NCI-H510A treated with DMSO at 0.1 percent for 48 hours (cell line): ENCODE measurements at regions not wholly inside any gene's neighbourhood (a gene's known extent, or its start where the extent isn't known, plus 50 kb on each side); places are given as distances from the start of the nearest gene placed in this dataset.

ENCODE experiments used
- DNase-seq: peaks from one replicate; lab custom pipeline; 2025; lab: John Stamatoyannopoulos, UW

DNA sequence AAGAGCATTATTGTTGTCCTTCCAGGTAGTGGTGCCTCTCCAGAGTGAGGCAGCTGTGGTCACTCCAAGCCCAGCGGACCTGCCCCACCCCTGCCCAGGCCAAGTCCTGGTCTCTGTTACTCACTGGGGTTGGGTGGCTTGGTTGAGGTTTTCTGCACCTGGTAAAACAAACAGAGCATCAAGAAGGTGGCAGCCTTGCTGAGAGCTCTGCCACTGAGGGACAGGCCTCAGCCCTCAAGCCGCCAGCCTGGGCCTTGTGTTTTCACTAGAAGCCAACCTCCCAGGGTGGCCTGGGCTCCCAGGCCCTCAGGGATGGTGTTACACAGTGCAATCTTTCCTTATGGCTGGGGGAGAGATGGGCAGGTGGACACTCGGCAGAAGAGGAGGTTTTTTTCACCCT lies 182.7 kb downstream of the BCOR start:
- DNase-seq: no peak

DNA sequence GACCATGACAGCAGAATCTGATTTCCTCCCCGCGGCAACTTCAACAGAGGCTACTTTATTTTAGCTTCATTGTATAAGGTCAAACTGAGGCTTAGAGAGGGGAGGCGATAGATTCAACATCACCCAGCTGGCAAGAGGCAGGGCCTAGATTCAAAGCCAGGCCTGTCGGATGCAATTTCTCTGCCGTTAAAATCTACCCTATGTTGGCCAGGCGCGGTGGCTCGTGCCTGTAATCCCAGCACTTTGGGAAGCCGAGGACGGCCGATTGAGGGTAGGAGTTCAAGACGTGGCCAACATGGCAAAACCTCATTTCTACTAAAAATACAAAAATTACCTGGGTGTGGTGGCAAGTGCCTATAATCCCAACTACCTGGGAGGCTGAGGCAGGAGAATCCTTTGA lies 182.2 kb downstream of the BCOR start:
- no peak for DNase-seq

DNA sequence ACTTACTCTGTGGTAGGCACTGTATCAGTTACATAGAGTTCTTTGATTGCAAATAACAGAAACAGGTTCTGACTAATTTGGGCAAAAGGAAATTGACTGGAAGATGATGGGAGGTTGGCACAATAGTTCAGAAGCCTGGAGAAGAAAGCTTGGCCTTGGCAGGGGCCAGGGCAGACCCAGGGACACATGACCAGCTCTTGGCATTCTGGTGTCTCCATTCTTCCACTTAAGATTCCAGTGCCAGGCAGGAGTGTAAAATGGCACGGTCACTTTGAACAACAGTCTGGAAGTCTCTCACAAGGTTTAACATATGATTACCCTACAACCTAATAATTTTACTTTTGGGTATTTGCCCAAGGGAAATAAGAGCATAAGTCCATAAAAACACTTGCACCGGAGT lies 175.9 kb downstream of the BCOR start:
- no peak for DNase-seq

DNA sequence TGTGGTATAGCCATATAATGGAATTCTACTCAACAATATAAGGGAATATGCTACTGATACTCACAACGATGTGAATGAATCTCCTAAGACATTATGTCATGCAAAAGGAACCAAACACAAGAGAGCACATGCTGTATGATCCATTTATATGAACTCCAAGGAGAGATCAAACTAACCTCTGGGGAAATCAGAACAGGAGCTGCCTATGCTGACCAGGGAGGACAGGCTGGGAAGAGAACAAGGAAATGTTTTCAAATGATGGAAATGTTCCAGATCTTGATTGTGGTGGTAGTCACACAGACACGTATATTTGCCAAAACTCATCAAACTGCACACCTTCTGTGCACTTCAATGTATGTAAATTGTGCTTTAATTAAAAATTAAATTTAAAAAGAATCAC lies 175.3 kb downstream of the BCOR start:
- no peak for DNase-seq

DNA sequence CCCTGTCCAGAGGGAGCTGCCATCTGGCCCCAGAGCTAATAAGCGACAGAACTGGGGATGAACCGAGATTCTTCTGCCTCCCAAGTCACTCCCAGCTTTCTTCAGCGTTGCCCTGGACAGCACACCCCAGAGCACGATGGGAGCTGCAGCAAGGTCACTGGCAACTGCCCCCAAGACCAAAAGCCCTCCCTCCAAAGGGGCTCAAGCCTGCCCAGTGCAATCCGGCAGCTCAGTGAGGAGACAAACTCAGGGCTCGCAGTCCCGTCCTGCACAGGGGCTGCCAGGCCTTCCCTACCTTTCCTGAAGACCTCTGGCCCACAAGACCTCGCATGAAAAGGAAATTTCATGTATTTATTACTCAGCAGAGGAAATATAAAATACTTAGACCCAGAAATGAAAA lies 174.8 kb downstream of the BCOR start:
- no peak for DNase-seq

DNA sequence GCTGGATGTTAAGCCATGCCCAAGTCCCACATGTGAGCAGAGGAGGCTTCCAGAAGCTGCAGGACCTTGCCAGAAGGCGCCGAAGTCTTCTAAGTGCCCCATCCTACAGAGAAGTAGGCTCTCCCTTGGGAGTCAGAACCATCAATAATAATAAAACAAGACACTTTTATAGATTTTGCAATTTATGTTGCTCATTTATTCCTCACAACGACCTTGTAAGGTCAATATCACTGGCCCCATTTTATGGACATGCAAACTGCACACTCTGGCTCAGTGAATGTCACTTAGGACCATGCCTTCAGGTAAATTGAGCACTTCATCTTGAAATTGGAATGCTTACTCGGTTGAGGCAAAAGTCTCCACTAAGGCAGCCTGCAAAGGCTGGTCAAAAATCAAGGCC lies 170.4 kb downstream of the BCOR start:
- DNase-seq: no peak

DNA sequence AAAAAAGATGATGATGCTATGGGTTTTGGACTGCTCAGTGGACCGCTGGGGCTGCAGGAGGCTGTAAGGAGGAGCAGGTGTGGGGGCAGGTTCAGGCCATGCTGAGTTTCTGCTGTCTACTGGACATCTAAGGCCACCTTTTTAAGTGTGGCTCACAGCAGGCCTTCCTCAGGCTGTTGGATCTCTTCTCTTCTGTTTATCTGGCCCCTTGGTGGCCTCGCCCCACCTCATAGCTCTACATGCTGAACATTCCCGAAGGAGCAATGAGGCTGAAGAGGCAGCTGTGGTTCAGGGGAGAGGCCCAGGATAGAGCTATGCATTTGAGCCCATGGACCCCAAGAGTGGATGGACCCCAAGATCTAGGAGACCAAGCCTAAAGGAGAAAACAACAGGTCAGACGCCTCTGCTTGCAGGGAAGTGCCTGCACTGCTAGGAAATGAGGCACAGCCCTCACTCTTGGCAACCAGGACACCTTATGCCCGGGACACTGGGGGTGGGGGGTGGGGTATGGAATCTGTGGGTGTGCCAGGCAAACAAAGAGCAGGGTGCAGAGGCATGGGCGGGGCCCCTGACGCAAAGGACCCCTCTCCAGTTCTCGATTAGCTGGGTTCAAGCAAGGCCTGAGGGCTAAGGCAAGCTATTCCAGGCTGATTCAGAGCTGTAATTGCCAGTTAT lies 168.9 kb downstream of the BCOR start:
- no peak for DNase-seq

DNA sequence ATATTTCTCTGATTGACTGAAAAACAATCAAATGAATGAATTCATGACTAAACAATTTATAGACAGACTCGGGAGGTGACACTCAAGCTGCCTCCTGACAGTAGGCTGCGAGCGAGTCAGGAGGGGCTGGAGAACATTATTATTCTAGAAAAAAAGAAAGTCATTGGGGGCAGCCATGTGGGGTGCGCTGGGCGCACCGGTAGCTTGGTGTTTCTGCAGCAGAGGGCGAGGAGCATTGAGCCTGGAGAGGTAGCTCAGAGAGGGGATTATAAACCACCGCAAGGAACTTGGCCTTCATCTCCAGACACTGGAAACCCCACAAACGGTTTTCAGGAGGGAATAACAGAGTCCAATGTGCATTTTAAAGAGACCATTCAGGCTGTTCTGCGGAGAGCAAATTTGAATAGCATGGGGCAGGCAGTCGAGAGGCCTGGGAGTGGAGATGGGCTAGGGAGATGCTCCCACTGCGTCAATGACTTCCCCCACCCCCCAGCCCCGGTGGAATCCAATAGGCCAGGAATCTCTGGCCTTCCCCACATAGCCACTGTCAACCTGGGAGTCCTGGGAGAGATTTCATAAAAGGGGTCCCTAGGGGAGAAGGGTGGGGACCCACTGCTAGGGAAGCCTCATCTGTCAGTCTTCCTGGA lies 168.3 kb downstream of the BCOR start:
- no peak for DNase-seq

DNA sequence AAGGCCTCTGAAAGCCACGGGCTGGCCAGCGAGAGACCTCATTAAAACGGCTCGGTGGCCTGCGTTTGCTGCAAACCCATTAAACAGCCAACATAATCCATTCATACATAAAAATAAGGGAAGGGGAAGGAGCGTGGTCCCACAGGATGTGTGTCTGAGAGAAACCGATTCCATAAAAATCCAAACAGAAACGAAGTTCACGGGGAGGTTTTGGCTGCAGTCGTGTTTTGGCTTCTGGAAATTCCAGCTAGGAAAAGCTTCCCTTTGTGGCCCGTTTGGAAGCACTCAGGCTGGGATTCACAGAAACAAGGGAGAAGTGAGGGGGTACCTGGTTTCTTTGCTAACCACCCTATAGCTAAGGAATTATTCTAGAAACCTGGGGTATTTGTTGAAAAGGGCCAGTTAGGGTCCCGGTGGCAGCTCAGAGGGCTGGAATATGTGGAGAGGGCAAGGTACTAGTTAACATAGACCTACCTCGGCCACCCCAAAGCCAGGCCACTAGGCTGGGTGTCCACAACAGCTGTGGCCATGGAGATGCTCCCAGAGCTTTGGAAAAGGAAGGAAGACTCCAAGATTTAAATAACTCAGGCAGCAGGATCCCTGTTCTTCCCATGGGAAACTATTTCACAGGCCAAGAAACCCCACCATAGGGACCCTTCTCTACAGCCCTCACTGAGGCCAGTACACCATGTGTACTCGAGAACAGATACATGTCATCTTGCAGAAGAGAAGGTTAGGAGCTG lies 166.8 kb downstream of the BCOR start:
- DNase-seq: no peak

DNA sequence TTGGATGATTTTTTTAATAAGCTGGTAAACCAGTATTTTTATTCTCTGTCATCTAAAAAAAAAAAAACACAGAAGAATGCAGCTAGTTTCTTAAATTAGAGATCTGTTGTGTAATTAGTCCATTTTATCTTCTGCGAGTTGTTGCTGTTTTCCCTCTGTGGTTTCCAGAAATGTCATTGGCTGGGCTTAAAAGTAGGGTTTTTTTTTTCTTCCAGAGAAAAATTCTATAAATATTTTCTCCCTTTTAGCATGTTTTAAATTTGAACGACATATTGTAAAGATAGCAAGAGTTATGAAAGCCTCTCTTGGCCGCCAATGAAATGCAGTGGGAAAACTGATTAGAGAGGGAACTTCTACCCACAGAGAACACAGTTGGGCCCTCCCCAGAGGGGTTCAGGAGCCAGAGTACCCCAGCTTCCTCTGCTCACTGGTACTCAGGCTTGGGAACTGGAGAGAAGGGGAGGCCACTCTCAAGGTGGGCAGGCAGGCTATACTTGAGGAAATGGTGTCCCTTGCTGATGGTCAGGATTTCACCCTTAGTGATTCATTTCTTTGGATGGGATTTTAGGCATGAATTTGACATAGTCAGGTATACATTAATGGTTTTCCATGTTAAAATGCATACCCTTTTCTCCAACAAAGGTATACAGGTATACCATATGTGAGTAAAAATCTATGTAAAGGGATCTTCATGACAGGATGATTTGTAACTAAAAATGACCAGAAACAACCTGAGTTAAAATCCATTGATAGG lies 166.1 kb downstream of the BCOR start:
- no peak for DNase-seq

DNA sequence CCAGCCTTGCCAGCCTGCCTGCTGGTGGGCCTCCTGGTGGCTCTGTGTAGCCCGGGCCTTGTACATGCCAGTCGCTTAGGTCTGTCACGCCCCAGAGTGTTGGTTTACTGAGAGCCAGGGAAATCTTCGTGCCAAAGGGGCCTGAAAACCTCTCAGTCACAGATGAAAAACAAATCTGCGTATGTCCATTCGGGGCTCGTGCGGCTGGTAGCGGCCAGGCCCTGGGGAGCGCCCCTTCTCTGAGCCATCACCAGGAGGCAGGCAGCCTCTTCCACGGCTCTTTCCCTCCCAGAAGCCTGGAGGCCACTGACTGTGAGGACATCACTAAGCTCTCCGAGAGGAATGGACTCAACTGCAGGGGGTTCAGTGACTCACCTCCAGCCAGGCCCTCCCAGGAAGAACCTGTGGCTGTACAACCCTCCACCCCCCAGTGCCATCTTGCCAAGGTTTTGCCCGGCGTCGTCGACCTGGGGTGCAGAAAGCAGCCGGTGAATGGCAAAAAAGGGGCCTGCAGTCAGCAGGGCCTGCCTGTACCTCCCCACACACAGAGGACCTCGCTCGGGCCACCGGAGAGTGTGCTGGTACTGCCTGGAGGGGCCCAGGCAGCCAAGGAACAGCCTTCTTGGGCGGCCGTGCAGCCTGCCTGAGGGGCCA lies 162.2 kb downstream of the BCOR start:
- DNase-seq: no peak

DNA sequence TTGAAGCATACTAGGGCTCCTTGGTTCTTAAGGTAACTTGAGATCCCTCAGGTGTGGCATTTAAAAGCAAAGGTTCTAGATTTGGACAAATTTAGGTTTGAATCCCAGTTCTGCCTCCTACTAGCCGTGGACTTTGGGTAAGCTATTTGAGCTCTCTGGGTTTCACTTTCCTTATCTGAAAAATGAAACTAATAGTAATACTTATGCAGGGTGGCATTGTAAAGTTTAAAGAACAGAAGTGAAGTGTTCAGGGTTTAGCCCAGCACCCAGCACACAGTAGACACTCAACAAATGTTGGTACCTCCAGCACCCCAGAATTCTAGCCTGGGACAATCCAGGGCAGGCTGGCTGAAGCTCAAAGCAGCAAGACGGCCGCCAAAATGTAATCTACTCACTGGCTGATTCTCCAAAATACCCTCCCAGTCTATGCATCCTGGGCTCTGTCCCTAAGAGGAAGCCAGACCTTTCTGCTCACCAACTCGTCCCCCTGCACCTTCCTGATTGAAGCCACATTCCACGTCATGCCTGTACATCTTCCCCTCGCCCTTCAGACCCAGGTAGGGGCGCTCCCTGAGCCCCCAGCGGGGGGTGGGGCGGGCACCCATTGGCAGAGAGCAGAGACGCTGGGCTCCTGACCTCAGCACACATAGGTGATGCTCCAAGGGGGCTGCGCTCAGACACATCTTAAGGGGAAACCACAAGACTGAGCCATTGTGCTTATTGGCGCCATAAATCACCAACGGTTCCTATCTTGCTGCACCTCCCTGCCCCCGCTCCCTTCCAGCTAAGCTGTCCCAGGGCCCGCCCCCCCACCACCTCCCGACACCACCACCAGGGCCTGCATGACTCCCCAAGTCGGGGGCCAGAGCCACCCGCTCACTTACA lies 160.6 kb downstream of the BCOR start:
- DNase-seq: no peak

DNA sequence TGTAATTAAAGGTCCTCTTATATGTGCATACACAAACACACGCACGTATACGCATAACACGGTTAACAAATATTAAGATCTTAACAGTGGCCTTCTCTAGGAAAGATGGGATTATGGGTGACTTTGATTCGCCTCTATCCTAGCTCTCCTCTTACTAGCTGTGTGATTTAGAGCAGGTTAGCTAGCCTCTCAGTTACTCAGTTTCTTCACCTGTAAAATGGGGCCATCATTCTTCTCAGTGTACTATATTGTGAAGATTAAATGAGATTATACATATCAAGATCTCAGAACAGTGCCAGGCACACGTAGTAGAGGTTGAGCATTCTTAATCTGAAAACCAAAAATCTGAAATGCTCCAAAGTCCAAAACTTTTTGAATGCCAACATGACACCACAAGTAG lies 159.3 kb downstream of the BCOR start:
- no peak for DNase-seq

DNA sequence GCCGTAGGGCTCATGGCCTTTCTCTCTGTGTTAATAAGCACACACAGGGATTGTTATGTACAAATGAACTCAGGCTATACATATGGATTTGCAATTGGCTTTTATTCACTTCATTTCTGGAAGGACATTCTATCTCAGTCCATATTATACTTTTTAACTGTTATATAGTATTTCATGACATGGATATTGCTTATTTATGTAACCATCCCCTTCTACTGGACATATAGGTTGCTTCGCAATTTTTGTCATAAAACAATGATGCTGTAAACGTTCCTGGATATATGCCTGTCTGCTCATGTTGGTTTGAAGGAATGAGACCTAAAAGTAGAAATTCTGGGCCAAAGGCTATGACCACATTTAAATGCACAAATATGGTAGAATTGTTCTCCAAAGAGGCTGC lies 158.1 kb downstream of the BCOR start:
- DNase-seq: no peak

DNA sequence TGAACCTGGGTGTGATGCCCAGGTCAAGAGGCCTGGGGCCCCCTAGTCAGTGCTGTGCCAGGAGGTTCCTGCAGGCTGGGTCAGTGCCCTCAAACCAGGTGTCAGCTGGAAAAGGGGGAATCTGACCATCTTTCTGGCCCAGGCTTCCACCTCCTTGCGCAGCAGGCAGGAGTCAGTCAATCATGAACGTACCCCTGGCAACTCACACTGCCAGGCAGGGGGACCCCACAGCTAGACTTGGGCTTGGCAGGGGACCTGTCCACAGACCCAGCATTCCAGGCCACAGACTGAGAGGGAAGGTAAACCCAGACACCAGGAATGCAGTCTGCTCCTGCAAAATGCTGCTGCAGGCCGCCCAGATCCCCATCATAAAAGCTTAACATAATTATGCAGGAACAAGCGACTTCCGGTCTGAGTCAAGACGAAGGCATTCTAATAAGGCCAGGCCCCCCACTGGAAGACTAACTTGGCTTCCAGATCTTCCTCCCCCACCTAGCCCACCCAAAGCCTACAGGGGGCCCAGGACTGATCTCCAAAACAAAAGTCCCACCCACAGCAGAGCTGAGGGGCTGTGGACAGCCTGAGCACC lies 156.3 kb downstream of the BCOR start:
- DNase-seq: no peak

DNA sequence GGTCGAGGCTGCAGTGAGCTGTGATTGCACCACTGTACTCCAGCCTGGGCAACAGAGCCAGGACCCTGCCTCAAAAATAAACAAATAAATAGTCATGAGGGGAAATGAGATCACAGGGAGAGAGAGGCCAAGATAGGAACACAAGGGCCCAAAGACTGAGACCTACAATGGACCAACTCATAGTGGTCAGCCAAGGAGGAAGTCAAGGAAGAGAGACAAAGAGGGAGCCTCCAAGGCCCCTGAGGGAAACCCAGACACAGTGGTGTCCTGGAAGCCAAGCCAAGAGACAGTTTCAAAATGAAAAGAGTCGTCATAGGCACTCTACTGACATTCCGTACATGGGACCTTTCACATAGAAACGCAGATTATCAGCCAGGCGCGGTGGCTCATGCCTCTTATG lies 153.3 kb downstream of the BCOR start:
- no peak for DNase-seq

DNA sequence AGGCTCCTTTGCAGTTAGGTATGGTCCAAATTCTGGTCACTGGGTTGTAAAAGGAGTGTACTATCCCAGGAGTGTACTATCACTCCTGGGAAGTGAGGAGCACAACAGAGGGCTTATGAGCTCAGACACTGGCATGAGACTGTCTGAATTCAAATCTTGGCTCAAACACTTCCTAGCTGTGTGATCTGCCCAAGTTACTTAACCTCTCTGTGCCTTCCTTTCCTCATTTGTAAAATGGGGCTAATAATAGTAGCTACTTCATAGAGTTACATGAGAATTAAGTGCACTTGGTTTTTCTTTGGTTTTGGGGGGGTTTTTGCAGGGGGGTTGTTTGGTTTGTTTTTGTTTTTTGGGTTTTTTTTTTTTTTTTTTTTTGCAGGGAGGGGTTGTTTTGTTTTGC lies 152.0 kb downstream of the BCOR start:
- DNase-seq: no peak

DNA sequence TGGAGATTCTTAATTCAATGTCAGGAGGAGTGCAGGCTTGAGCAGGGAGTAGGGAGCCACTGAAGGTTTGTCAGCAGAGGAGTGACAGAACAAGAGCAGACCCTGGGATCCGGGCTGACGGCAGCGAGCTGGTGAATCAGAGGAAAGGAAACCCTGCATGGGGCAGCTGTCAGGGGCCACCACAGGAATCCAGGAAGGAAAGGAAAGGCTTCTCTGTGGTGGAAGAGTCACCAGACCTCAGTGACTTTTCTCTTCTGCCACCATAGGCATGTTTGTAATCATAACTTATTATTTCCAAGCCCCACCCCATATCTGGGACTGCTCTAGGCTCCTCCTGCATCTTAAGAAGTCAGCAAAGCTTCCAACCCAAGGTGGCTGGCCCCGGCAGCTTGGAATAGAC lies 150.9 kb downstream of the BCOR start:
- DNase-seq: no peak

DNA sequence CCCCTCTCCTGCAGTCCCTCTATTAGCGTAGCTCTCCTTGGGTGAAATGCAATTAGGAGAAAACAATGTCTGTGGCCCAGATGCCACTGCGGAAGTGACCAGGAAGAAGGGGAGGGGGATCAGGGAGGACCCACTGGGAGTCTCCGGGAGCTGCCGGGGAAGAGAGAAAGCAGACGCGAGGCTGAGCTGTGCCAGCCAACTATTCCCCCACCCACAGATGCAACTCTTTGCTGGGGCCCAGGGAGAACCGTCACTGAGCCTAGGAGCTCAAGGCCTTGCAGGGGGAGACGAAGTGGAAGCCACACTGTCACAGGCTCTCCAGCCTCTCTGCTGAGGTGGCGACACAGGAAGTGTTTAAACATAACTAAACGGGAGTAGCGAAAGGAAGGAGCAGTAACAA lies 149.2 kb downstream of the BCOR start:
- DNase-seq: peak; percentile 65

DNA sequence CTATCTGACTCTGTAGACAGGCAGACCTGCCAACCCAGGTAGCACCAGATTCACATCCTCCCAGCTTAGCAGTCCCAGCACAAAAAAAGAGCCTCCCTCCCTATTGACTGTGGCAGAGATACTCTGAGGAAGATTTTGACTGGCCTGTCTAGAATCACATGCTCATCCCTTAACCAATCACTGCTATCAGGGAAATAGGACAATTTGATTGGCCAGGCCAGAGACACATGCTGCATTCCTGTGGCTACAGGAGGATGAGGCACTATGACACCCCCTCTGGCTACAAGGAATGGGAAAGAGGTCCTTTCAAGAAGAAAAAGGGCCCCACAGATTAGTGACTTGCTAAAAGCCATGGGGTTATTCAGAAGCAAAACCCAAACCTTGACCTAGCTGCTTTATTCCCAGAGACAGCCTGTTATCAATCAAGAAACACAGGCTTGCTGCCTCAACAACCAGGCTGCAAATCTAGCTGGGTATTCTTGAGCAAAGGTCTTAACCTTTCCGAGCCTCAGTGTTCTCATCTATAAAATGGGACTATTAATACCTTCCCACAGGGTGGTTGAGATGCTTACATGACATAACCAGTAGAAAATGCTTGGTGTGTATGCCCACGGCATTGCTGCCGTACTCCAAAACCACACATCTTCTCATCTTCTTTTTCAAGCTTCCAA lies 147.6 kb downstream of the BCOR start:
- DNase-seq: no peak
